Activated naive CD8-positive, alpha-beta T cell treated with anti-CD3 and anti-CD28 coated beads, Interleukin-2, amount 50 U/mL, for 24 hours (primary cell): ENCODE measurements at regions not wholly inside any gene's neighbourhood (a gene's known extent, or its start where the extent isn't known, plus 50 kb on each side); places are given as distances from the start of the nearest gene placed in this dataset.
A peak's percentile ranks its signal among the peaks of the same experiment; 100 is the strongest.
"Not testable (repeated sequence)": the region's sequence is repeated elsewhere in the genome, so short reads cannot be mapped to it uniquely, and the experiment has no call there.

ENCODE experiments used
- ATAC-seq: fragments of 150-1000 bp; cut with Tn5 transposase; one replicate; pipeline ENCODE4 v1.10.0; 2021
- DNase-seq: peaks from one replicate; pipeline ENCODE4 v3.0.0; 2021
- H3K27ac Mint-ChIP-seq: one replicate; pipeline ENCODE4 v1.8.0; 2021; ENCODE audit warnings: mild to moderate bottlenecking, mixed read lengths
- H3K27me3 Mint-ChIP-seq: one replicate; pipeline ENCODE4 v1.8.0; 2021; ENCODE audit warnings: mixed read lengths
- H3K36me3 Mint-ChIP-seq: one replicate; pipeline ENCODE4 v1.8.0; 2021; ENCODE audit warnings: low read depth, mixed read lengths
- H3K4me1 Mint-ChIP-seq: one replicate; pipeline ENCODE4 v1.8.0; 2021; ENCODE audit warnings: mixed read lengths
- H3K4me3 Mint-ChIP-seq: one replicate; pipeline ENCODE4 v1.8.0; 2021; ENCODE audit warnings: mild to moderate bottlenecking, moderate library complexity, mixed read lengths
- H3K9me3 Mint-ChIP-seq: one replicate; pipeline ENCODE4 v1.8.0; 2021; ENCODE audit warnings: mixed read lengths

DNA sequence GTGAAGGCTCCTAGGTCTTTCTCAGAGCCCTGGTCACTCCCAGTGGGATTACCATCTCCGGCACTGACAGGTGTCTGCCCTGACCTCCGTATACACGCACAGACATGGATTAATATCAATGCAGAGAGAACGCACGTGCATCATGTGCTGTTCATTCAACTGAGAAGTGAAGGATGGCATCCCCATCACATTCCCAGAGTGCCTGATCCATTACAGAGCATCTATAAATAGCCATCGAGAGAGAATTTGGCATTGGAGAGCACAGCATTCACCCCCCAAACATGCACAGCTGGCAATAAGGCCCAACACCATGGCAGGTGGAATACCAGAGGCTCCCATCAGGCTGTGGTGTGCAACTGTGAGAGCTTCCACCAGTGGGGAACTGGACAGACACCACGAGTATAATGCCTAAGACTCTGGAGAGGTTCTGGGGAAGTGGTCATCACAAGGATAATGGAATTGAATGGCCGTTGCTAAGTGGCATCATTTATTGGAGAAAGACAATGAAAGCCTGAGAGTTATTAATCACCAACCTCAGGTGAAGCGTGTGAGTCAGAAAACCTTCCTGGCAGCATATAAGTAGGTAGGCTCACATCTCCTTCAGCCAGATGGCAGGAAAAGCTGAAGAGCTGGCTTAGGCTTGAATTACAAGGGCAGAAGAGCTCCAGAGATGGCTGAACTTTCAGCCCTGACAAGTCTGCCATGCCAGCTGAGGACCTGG lies 244.5 kb upstream of the ID2 start:
- no peak for ATAC-seq
- Mint-ChIP-seq H3K4me1 (peaks cover 35% of the 10 kb centered on the region), H3K27me3 (no peaks in the 10 kb centered on the region), H3K27ac (no peak overlapping the region), H3K9me3 (no peaks in the 10 kb centered on the region), H3K36me3 (peaks cover 2% of the 10 kb centered on the region), H3K4me3 (no peak overlapping the region)
- no peak for DNase-seq

- Mint-ChIP-seq H3K27me3 (no peaks in the 10 kb centered on the region), H3K9me3 (no peaks in the 10 kb centered on the region), H3K36me3 (no peaks in the 10 kb centered on the region), H3K4me1 (peaks cover 35% of the 10 kb centered on the region), H3K27ac (no peak overlapping the region), H3K4me3 (no peak overlapping the region)
- ATAC-seq (no peak), DNase-seq (no peak)
These were observed 243.9 kb upstream of the ID2 start for GRCh38 chr2:8437949-8438400.

DNA sequence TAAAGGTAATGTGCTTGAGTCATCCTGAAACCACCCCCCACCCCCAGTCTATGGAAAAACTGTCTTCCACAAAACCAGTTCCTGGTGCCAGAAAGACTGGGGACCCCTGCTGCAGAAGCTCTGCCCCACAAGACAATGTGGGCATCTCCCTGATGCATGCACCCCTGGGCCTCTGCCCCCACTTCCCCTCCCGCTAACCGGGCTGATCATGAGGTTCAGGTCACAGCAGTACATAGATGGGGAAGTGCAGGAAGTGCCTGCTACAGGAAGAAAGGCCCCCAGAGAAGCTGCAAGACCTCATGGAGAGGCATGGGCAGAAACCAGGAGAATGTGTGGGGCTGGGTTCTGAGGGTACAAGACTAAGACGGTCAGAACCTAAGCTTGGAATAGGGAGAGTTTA lies 243.4 kb upstream of the ID2 start:
- Mint-ChIP-seq H3K4me3 (no peak overlapping the region), H3K4me1 (peaks cover 34% of the 10 kb centered on the region), H3K27me3 (peaks cover 2% of the 10 kb centered on the region), H3K9me3 (no peaks in the 10 kb centered on the region), H3K36me3 (no peaks in the 10 kb centered on the region), H3K27ac (no peak overlapping the region)
- DNase-seq: no peak
- no peak for ATAC-seq

DNA sequence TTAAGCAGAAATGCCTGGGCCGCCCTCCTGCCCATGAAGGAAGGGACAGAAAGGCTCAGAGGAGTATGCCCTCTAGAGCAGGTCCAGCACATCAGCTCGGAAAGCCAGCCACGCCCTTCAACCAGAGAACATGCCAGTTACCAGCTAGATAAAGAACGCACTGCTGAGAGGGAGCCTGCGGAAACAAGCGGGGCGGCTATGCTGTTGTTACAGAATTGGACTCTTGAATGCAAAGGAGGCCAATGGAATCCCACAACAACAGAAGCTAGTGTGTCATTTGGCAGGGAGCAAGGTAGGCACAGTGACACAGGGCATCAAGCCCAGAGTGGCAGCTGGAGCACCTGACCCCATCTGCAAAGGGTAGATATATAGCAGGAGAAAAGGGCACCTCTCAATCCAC lies 242.9 kb upstream of the ID2 start:
- H3K27ac Mint-ChIP-seq: no peak overlapping the region
- H3K4me1 Mint-ChIP-seq: peaks cover 31% of the 10 kb centered on the region
- ATAC-seq (no peak), DNase-seq (no peak)
- peaks cover 2% of the 10 kb centered on the region for H3K27me3 Mint-ChIP-seq
- no peak overlapping the region for H3K4me3 Mint-ChIP-seq
- H3K36me3 Mint-ChIP-seq: no peaks in the 10 kb centered on the region
- H3K9me3 Mint-ChIP-seq: no peaks in the 10 kb centered on the region

GRCh38 chr2:8440029-8440778 lies 241.7 kb upstream of the ID2 start:
- Mint-ChIP-seq H3K4me3 (no peak overlapping the region), H3K27me3 (peaks cover 3% of the 10 kb centered on the region), H3K27ac (no peak overlapping the region), H3K4me1 (peaks cover 29% of the 10 kb centered on the region), H3K36me3 (no peaks in the 10 kb centered on the region), H3K9me3 (no peaks in the 10 kb centered on the region)
- DNase-seq: no peak
- no peak for ATAC-seq

DNA sequence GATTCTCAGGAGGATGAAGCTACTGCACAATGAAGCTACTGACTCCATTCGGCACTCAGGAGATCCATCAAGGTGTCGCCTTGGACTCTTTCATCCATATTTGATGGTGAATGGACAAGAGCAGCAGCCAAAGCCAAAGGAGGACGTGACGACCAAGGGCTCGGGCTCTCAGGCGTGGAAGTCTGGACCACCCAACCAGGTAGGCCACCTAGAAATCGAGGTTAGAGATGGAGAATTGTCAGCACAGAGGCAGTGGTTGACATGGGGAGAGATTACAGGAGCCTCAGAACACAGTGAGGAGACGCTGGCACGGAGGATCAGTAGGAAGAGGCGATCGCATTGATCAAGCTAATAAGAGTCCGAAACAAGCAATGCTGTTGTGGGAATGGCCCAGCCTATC lies 240.5 kb upstream of the ID2 start:
- peaks cover 7% of the 10 kb centered on the region for H3K27me3 Mint-ChIP-seq
- no peak for ATAC-seq
- H3K4me3 Mint-ChIP-seq: no peak overlapping the region

GRCh38 chr2:8441986-8442385 lies 239.9 kb upstream of the ID2 start:
- H3K36me3 Mint-ChIP-seq: no peaks in the 10 kb centered on the region
- peaks cover 28% of the 10 kb centered on the region for H3K4me1 Mint-ChIP-seq
- H3K27me3 Mint-ChIP-seq: peaks cover 7% of the 10 kb centered on the region

More for the DNA sequence above, 240.5 kb upstream of the ID2 start:
- Mint-ChIP-seq H3K9me3 (no peaks in the 10 kb centered on the region), H3K27ac (no peak overlapping the region), H3K36me3 (no peaks in the 10 kb centered on the region), H3K4me1 (peaks cover 28% of the 10 kb centered on the region)
- DNase-seq: no peak

DNA sequence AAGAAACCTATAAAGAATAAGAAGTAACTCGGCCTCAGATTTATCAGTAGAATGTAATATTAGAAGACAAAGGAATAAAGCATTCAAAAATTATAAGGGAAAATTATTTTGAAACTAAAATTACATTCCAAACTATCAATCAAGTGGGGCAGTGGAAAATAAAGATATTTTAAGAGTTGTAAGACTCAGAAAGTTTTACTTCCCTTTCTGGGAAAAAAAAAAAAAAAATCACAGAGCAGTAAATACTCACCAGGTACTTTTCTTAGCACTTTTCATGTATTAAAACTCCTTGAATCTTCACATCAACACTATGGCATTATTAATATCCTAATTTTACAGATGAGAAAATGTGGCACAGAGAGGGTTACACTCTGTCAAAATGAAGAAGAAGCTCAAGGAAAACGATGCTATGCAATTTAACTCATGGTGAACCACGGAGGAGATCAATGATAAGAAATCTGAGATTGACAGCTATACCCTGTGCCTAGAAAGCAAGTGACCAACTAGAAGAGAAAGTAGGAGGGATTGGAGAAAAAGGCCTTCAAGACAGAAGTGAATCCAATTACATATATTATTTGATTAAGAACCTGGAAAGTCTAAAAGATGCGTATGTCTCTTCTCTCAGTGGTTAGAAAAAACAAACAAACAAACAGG lies 238.9 kb upstream of the ID2 start:
- Mint-ChIP-seq H3K4me1 (peaks cover 28% of the 10 kb centered on the region), H3K36me3 (no peaks in the 10 kb centered on the region), H3K9me3 (no peaks in the 10 kb centered on the region), H3K27ac (peak overlapping the region; percentile 17), H3K27me3 (peaks cover 7% of the 10 kb centered on the region), H3K4me3 (no peak overlapping the region)
- no peak for ATAC-seq
- no peak for DNase-seq

More at GRCh38 chr2:8441986-8442385, 239.9 kb upstream of the ID2 start:
- DNase-seq (no peak), ATAC-seq (no peak)
- Mint-ChIP-seq H3K4me3 (no peak overlapping the region), H3K27ac (no peak overlapping the region), H3K9me3 (no peaks in the 10 kb centered on the region)

GRCh38 chr2:8445580-8445979 lies 236.3 kb upstream of the ID2 start:
- Mint-ChIP-seq H3K27me3 (peaks cover 9% of the 10 kb centered on the region), H3K36me3 (no peaks in the 10 kb centered on the region), H3K9me3 (no peaks in the 10 kb centered on the region), H3K4me1 (peaks cover 21% of the 10 kb centered on the region), H3K27ac (no peak overlapping the region), H3K4me3 (no peak overlapping the region)
- ATAC-seq (no peak), DNase-seq (no peak)

- ATAC-seq, H3K27ac Mint-ChIP-seq, H3K9me3 Mint-ChIP-seq, H3K27me3 Mint-ChIP-seq, H3K4me3 Mint-ChIP-seq, DNase-seq, H3K36me3 Mint-ChIP-seq: not testable (repeated sequence)
- peaks cover 15% of the 10 kb centered on the region for H3K4me1 Mint-ChIP-seq
These were observed 235.1 kb upstream of the ID2 start for GRCh38 chr2:8446751-8447150.

- no peak overlapping the region for H3K4me3 Mint-ChIP-seq
- H3K4me1 Mint-ChIP-seq: peaks cover 7% of the 10 kb centered on the region
- DNase-seq (no peak), ATAC-seq (no peak)
- H3K27me3 Mint-ChIP-seq: peaks cover 9% of the 10 kb centered on the region
- no peaks in the 10 kb centered on the region for H3K36me3 Mint-ChIP-seq
- H3K27ac Mint-ChIP-seq: no peak overlapping the region
- H3K9me3 Mint-ChIP-seq: no peaks in the 10 kb centered on the region
These were observed 234.1 kb upstream of the ID2 start for GRCh38 chr2:8447610-8448221.

- Mint-ChIP-seq H3K4me1 (peaks cover 14% of the 10 kb centered on the region), H3K9me3 (no peaks in the 10 kb centered on the region), H3K36me3 (no peaks in the 10 kb centered on the region), H3K27ac (no peak overlapping the region), H3K27me3 (peaks cover 8% of the 10 kb centered on the region), H3K4me3 (no peak overlapping the region)
- DNase-seq (no peak), ATAC-seq (no peak)
These were observed 232.9 kb upstream of the ID2 start for GRCh38 chr2:8448824-8449556.

- Mint-ChIP-seq H3K36me3 (no peaks in the 10 kb centered on the region), H3K4me3 (no peak overlapping the region), H3K27ac (no peak overlapping the region), H3K27me3 (peaks cover 7% of the 10 kb centered on the region), H3K9me3 (no peaks in the 10 kb centered on the region), H3K4me1 (peaks cover 33% of the 10 kb centered on the region)
- DNase-seq: no peak
- ATAC-seq: no peak
These were observed 230.6 kb upstream of the ID2 start for GRCh38 chr2:8451273-8451672.

DNA sequence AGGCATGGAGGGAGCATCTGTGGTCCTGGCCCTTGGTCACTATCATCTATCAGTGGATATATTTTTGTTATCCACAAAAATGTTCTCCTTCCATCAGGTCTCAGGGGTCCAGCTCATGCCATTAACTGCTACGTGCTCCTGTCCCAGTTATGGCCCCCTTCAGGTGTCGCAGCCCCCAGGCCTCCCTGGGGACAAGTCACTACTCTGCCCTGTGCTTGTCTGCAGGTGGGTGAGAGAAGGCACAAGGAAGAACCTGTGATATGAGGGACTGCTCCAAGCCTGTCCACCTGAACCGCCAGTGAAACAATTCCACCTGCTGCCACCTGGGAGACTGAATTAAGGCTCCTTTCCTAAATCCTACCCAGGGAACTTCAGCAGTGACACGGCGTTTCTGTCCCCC lies 229.6 kb upstream of the ID2 start:
- no peaks in the 10 kb centered on the region for H3K36me3 Mint-ChIP-seq

More for the DNA sequence above, 229.6 kb upstream of the ID2 start:
- no peak overlapping the region for H3K4me3 Mint-ChIP-seq
- ATAC-seq (no peak), DNase-seq (no peak)
- H3K27ac Mint-ChIP-seq: no peak overlapping the region
- H3K27me3 Mint-ChIP-seq: peaks cover 7% of the 10 kb centered on the region
- H3K4me1 Mint-ChIP-seq: peaks cover 37% of the 10 kb centered on the region
- H3K9me3 Mint-ChIP-seq: no peaks in the 10 kb centered on the region
